ENCODE measurements at regions not wholly inside any gene's neighbourhood (a gene's known extent, or its start where the extent isn't known, plus 50 kb on each side); places are given as distances from the start of the nearest gene placed in this dataset.

DNA sequence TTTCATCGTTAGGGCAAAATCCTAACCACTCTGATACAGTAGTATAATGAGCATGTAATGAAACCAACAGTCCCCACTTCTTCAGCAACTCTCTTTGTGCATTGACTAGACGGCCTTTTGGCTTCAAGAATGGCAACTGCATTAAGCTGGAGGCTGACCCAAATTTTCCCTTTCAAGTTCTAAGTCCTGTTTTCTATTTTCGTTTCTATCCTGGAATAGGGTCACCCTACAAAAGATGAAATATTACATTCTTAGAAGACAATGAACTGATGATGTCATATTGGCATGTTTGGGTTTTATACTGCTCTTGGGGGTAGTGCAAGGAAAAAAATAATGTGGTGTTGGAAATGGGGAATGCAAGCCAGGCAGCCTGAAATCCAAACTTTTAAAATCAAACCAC is 254.4 kb downstream of the ETAA1 start:
- DNase-seq (ENCODE audit: low read depth) = no peak
- TF ChIP-seq, protein P1, sequence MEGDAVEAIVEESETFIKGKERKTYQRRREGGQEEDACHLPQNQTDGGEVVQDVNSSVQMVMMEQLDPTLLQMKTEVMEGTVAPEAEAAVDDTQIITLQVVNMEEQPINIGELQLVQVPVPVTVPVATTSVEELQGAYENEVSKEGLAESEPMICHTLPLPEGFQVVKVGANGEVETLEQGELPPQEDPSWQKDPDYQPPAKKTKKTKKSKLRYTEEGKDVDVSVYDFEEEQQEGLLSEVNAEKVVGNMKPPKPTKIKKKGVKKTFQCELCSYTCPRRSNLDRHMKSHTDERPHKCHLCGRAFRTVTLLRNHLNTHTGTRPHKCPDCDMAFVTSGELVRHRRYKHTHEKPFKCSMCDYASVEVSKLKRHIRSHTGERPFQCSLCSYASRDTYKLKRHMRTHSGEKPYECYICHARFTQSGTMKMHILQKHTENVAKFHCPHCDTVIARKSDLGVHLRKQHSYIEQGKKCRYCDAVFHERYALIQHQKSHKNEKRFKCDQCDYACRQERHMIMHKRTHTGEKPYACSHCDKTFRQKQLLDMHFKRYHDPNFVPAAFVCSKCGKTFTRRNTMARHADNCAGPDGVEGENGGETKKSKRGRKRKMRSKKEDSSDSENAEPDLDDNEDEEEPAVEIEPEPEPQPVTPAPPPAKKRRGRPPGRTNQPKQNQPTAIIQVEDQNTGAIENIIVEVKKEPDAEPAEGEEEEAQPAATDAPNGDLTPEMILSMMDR (IDR thresholded peaks at IDR 0.05; ENCODE audit: insufficient read depth, low read depth, low read length, missing control alignments) = no peak
- no peak overlapping the region for H3K4me3 ChIP-seq (ENCODE audit: low read length)

DNA sequence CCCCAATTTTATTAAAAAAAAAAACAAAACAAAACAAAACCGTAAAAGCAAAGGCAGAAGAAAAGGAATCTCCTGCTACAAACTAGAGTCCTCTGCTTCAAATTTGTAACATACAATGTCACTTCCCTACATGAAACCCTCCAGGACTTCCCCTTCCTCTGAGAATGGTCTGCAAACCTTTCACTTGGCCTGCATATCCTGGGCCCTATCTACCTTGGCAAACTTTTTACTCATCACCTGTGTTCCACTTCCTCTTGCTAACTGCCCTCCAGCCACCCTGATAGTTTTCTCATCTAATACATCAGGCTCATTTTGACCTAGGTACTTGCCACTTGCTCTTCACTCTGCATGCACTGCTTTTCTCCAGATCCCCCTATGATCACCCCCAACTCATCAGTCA is 255.5 kb downstream of the ETAA1 start:
- TF ChIP-seq, protein P1 (IDR thresholded peaks at IDR 0.05; ENCODE audit: insufficient read depth, low read depth, low read length, missing control alignments) = no peak
- no peak overlapping the region for H3K4me3 ChIP-seq (ENCODE audit: low read length)
- DNase-seq (ENCODE audit: low read depth) = no peak

DNA sequence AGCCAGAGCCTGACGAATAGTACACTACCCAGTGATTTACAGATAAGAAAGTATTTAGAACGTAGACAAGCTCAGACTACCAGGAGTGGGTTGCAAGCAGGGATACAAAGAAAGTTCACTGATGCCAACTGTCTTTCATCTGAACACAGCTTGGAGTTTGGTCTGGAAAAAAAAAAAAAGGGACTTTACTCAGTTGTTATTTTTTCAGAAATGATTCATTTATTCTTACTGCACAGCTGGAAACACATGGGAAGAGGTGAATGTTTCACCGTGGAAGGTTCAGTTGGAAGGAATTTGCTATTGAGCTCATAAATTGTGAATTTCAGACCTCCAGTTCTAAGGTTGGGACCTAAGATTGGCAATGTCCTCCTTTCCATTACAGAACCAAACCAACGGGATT is 259.7 kb downstream of the ETAA1 start:
- DNase-seq (ENCODE audit: low read depth) = no peak
- TF ChIP-seq, protein P1 (IDR thresholded peaks at IDR 0.05; ENCODE audit: insufficient read depth, low read depth, low read length, missing control alignments) = no peak
- H3K4me3 ChIP-seq (ENCODE audit: low read length) = no peak overlapping the region

DNA sequence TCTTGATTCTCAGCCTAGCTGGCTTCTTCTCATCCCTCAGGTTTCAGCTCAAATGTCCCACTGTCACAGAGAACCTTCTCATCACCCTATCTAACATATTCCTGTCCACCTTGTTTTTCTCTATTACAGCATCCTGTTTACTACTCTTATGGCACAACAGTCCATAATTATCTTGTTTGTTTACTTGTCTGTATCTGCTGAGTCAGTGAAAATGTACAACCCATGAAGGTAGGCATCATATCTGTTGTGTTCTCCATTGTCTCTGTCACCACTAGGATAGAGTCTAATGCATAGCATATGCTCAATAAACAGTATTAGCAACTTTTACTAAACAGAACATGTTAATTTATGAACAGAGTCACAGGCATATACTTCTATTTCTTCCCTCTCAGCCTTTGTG is 261.7 kb downstream of the ETAA1 start:
- TF ChIP-seq, protein P1 (IDR thresholded peaks at IDR 0.05; ENCODE audit: insufficient read depth, low read depth, low read length, missing control alignments) = no peak
- H3K4me3 ChIP-seq (ENCODE audit: low read length) = no peak overlapping the region
- no peak for DNase-seq (ENCODE audit: low read depth)

DNA sequence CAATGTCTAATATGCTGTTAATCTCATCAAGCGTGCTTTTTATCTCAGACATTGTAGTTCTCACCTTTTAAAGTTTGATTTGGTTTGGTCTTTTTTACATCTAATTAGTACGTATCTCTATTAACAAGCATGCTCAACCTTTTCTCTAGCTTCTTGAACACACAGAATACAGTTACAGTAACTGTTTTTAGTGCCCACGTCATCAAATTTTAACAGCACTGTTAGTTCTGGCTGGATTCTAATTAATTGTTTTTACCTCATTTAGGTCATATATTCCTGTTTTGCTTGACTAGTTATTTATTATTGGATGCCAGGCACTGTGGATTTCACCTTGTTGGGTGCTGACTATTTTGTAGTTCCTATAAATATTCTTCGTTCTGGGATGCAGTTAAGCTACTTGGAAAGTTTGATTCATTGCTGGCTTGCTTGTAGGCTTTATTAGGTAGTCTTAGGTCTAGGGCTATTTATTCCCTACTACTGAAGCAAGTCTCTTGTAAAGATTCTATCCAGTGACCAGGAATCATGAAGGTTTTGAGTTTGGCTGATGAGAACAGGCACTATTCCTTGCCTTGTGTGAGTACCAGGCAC is 263.0 kb downstream of the ETAA1 start:
- TF ChIP-seq, protein P1 (IDR thresholded peaks at IDR 0.05; ENCODE audit: insufficient read depth, low read depth, low read length, missing control alignments) = no peak
- no peak for DNase-seq (ENCODE audit: low read depth)
- no peak overlapping the region for H3K4me3 ChIP-seq (ENCODE audit: low read length)

DNA sequence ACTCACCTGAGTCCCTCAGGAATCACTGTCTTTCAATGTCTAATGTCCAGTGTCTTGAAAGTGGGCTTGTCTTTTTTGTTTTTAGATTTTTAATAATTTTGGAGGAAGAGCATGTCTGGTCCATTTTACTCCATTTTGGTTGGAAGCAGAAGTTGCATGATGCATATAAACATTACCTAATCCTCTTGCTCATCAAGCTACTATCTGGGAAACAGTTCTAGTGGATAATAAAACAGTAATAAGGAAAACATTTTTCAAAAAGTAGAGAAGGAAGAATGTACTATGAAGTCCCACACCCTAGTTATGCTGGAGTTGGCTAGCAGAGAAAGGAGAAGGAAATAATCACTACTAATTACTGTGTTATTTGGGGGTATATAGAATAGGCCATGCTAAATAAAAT is 263.7 kb downstream of the ETAA1 start:
- TF ChIP-seq, protein P1 (IDR thresholded peaks at IDR 0.05; ENCODE audit: insufficient read depth, low read depth, low read length, missing control alignments) = no peak
- peak; percentile 11 for DNase-seq (ENCODE audit: low read depth)
- no peak overlapping the region for H3K4me3 ChIP-seq (ENCODE audit: low read length)

DNA sequence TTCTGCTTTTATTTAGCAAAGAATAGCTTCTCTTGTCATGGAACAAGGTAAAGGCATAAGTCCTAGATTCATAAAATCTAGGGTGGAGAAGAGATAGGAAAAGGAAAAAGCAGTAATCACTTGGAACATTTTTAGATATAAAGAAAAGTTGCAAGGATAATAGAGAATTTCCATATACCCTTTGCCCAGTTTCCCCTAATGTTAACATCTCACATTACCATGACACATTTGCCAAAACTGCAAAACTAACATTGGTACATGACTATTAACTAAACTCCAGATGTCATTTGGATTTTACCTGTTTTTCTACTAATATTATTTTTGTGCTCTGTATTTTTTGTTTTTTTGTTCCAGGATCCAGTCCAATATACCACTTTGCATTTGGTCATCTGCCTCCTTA is 265.1 kb downstream of the ETAA1 start:
- DNase-seq (ENCODE audit: low read depth) = no peak
- TF ChIP-seq, protein P1 (IDR thresholded peaks at IDR 0.05; ENCODE audit: insufficient read depth, low read depth, low read length, missing control alignments) = no peak
- H3K4me3 ChIP-seq (ENCODE audit: low read length) = no peak overlapping the region
